ELR (cell line): ENCODE measurements at regions not wholly inside any gene's neighbourhood (a gene's known extent, or its start where the extent isn't known, plus 50 kb on each side); places are given as distances from the start of the nearest gene placed in this dataset.
"Not testable (repeated sequence)": the region's sequence is repeated elsewhere in the genome, so short reads cannot be mapped to it uniquely, and the experiment has no call there.

Experiments used
- DNase-seq: peaks from one replicate; pipeline ENCODE4 v3.0.0-alpha.2; 2015; ENCODE audit warnings: low read depth

- no peak for DNase-seq
Measured at GRCh38 chrX:793216-793770, 162.7 kb downstream of the SHOX start.

GRCh38 chrX:791479-792034 lies 161.0 kb downstream of the SHOX start:
- DNase-seq: no peak

GRCh38 chrX:790783-791360 lies 160.3 kb downstream of the SHOX start:
- DNase-seq: no peak

GRCh38 chrX:790041-790506 lies 159.5 kb downstream of the SHOX start:
- DNase-seq: no peak

- no peak for DNase-seq
Measured at GRCh38 chrX:789096-789495, 158.5 kb downstream of the SHOX start.

- no peak for DNase-seq
Measured at GRCh38 chrX:786441-786881, 155.9 kb downstream of the SHOX start.

- no peak for DNase-seq
Measured at GRCh38 chrX:784829-785228, 154.2 kb downstream of the SHOX start.

GRCh38 chrX:781224-782204 lies 150.9 kb downstream of the SHOX start:
- DNase-seq: no peak

- DNase-seq: no peak
Measured at GRCh38 chrX:776529-777230, 146.1 kb downstream of the SHOX start.

GRCh38 chrX:776061-776460 lies 145.5 kb downstream of the SHOX start:
- DNase-seq: no peak

GRCh38 chrX:774536-774935 lies 143.9 kb downstream of the SHOX start:
- DNase-seq: no peak

GRCh38 chrX:773292-774025 lies 142.9 kb downstream of the SHOX start:
- no peak for DNase-seq

- DNase-seq: no peak
Measured at GRCh38 chrX:771536-771935, 140.9 kb downstream of the SHOX start.

- DNase-seq: no peak
Measured at GRCh38 chrX:769796-770195, 139.2 kb downstream of the SHOX start.

- no peak for DNase-seq
Measured at GRCh38 chrX:768596-768995, 138.0 kb downstream of the SHOX start.

- no peak for DNase-seq
Measured at GRCh38 chrX:758917-759316, 128.3 kb downstream of the SHOX start.

GRCh38 chrX:750812-751211 lies 120.2 kb downstream of the SHOX start:
- no peak for DNase-seq

- no peak for DNase-seq
Measured at GRCh38 chrX:750263-750662, 119.7 kb downstream of the SHOX start.

- no peak for DNase-seq
Measured at GRCh38 chrX:747176-747575, 116.6 kb downstream of the SHOX start.

GRCh38 chrX:739611-740010 lies 109.0 kb downstream of the SHOX start:
- DNase-seq: no peak

GRCh38 chrX:737021-737420 lies 106.4 kb downstream of the SHOX start:
- not testable (repeated sequence) for DNase-seq
